ENCODE measurements at regions not wholly inside any gene's neighbourhood (a gene's known extent, or its start where the extent isn't known, plus 50 kb on each side); places are given as distances from the start of the nearest gene placed in this dataset.
"Not testable (repeated sequence)": the region's sequence is repeated elsewhere in the genome, so short reads cannot be mapped to it uniquely, and the experiment has no call there.

DNA sequence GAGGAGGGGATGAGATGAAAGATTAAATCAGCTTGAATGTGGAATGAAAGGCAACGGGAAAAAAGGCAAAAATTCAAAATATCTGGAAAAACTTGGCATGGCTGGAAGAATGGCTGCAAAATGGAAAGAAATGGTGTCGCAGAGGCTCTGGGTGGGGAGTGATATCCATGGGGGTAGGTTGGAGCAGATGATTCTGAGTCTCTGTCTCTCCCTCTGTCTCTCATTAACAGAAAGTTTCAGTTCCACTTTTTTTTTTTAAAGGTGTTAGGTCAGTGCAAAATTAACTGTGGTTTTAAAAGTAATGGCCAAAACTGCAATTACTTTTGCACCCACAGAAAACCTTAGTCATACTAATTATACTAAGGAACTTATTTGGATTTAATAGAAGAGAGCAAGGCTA is 931.1 kb upstream of the USP9Y start:
- H3K27ac ChIP-seq, result no peak overlapping the region
- H3K4me1 ChIP-seq, result no peaks in the 10 kb centered on the region
- no peak for DNase-seq
- H3K27me3 ChIP-seq, result no peaks in the 10 kb centered on the region
- no peak overlapping the region for H3K4me3 ChIP-seq
- H3K9me3 ChIP-seq, result no peaks in the 10 kb centered on the region
- TF ChIP-seq CTCF (IDR thresholded peaks at IDR 0.05) (no peak), POLR2A (IDR thresholded peaks at IDR 0.05) (no peak)
- H3K36me3 ChIP-seq, result no peaks in the 10 kb centered on the region
- intact Hi-C loops (cut with DNase I), result no loop called here
- WGBS, 2 donors, result 54% methylated on average over 2 of the region's 2 CpGs; no CpG with 5 or more reads in 1 of the 2 donors

GRCh38 chrY:11779743-11780142 is 921.3 kb upstream of the USP9Y start:
- H3K4me1 ChIP-seq; H3K4me3 ChIP-seq; H3K27ac ChIP-seq; DNase-seq; intact Hi-C loops (cut with DNase I); H3K27me3 ChIP-seq; H3K9me3 ChIP-seq; H3K36me3 ChIP-seq: not testable (repeated sequence)
- WGBS, 2 donors, result 39% methylated on average over 1 of the region's 1 CpG; no CpG with 5 or more reads in 1 of the 2 donors

GRCh38 chrY:11789057-11789456 is 912.0 kb upstream of the USP9Y start:
- DNase-seq; H3K27me3 ChIP-seq; H3K4me3 ChIP-seq; H3K4me1 ChIP-seq; H3K27ac ChIP-seq; intact Hi-C loops (cut with DNase I); H3K9me3 ChIP-seq; H3K36me3 ChIP-seq: not testable (repeated sequence)
- no CpG with 5 or more reads among the region's 13 CpGs for whole genome bisulfite sequencing, 2 donors

DNA sequence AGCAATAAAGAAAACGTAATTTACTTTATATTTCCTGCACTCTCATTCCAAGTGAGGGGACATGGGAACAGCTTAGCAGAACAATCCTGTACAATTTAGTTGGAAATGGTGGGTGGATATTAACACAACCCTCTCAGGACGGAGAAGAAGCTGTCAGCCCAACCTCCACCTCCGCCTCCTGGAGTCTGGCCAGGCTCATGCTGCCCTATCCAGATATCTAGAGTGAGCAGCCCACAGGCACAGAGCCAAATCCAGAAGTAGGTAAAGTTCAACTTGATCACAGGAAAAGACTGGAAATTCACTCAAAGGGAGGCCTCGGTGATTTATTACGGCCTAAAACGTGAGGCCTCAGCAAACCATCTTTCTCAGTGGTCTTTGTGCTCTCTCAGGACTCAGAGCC is 877.3 kb upstream of the USP9Y start:
- H3K27me3 ChIP-seq; H3K36me3 ChIP-seq; H3K4me1 ChIP-seq; H3K4me3 ChIP-seq; H3K27ac ChIP-seq; intact Hi-C loops (cut with DNase I); H3K9me3 ChIP-seq; DNase-seq: not testable (repeated sequence)
- 24% methylated on average over 4 of the region's 6 CpGs; no CpG with 5 or more reads in 1 of the 2 donors for WGBS, 2 donors

- H3K4me1 ChIP-seq; H3K27me3 ChIP-seq; DNase-seq; H3K27ac ChIP-seq; H3K36me3 ChIP-seq; H3K9me3 ChIP-seq; intact Hi-C loops (cut with DNase I); H3K4me3 ChIP-seq: not testable (repeated sequence)
- peak in 1 of 6 experiments; percentile 13 for TF ChIP-seq CTCF (IDR thresholded peaks at IDR 0.05)
- WGBS, 2 donors, result 50% methylated on average over 4 of the region's 7 CpGs; no CpG with 5 or more reads in 1 of the 2 donors
Observed at GRCh38 chrY:11834197-11834596, 866.8 kb upstream of the USP9Y start.

All from esophagus squamous epithelium (tissue), 5 donors.